Naive thymus-derived CD4-positive, alpha-beta T cell (primary cell): ENCODE measurements at regions not wholly inside any gene's neighbourhood (a gene's known extent, or its start where the extent isn't known, plus 50 kb on each side); places are given as distances from the start of the nearest gene placed in this dataset.
A peak's percentile ranks its signal among the peaks of the same experiment; 100 is the strongest.
"Not testable (repeated sequence)": the region's sequence is repeated elsewhere in the genome, so short reads cannot be mapped to it uniquely, and the experiment has no call there.

Source experiments
- ATAC-seq: fragments of 150-1000 bp; cut with Tn5 transposase; 2 replicates; pipeline ENCODE4 v1.10.0; 2021; ENCODE audit warnings: mild to moderate bottlenecking, moderate library complexity
- CTCF ChIA-PET: fragments of 350-600 bp; sonication (Branson Sonifier 250); formaldehyde crosslinking; loops from one replicate; lab custom pipeline; 2021; ENCODE audit warnings: antibody characterized with exemption; lab: Charles Lee
- POLR2A ChIA-PET: fragments of 350-600 bp; sonication (Branson Sonifier 250); formaldehyde crosslinking; loops from one replicate; lab custom pipeline; 2021; ENCODE audit warnings: antibody characterized with exemption, inconsistent platforms; lab: Charles Lee
- DNase-seq, 9 donors: peaks; one replicate each; pipeline versions ENCODE4 v3.0.0 to v3.0.0-alpha.2; 2020 to 2022; ENCODE audit warnings: mixed read lengths in 1 of 9
- H3K27ac ChIP-seq: one replicate; pipeline ENCODE4 v1.7.0; 2013; ENCODE audit warnings: mild to moderate bottlenecking, low read depth, low read length, moderate library complexity
- H3K27me3 ChIP-seq, 2 donors: one replicate each; pipeline ENCODE4 v1.7.0; 2013; ENCODE audit warnings: low read length in 2 of 2, mild to moderate bottlenecking in 2 of 2, moderate library complexity in 2 of 2; ENCODE audit not compliant: control insufficient read depth in 2 of 2, insufficient read depth in 2 of 2
- H3K36me3 ChIP-seq, 3 experiments: 1 replicate in 2 of 3; 2 replicates in 1 of 3; pipeline ENCODE4 v1.7.0; 2013; ENCODE audit warnings: low read length in 3 of 3, mild to moderate bottlenecking in 3 of 3, moderate library complexity in 1 of 3; ENCODE audit not compliant: insufficient read depth in 3 of 3, control insufficient read depth in 2 of 3
- H3K4me1 ChIP-seq, 2 donors: one replicate each; pipeline ENCODE4 v1.7.0; 2013; ENCODE audit warnings: low read length in 2 of 2, mild to moderate bottlenecking in 2 of 2, moderate library complexity in 1 of 2; ENCODE audit not compliant: control insufficient read depth in 2 of 2, insufficient read depth in 2 of 2
- H3K4me3 ChIP-seq: 2 replicates; pipeline ENCODE4 v1.7.0; 2013; ENCODE audit warnings: mild to moderate bottlenecking, low read length
- H3K9me3 ChIP-seq, 3 experiments: 1 replicate in 2 of 3; 2 replicates in 1 of 3; pipeline ENCODE4 v1.7.0; 2013; ENCODE audit warnings: low read length in 3 of 3; ENCODE audit not compliant: control insufficient read depth in 2 of 3
- H3K27ac Mint-ChIP-seq, 9 donors: one replicate each; pipeline ENCODE4 v1.8.0; 2020 to 2022; ENCODE audit warnings: mixed read lengths in 9 of 9, mild to moderate bottlenecking in 8 of 9, moderate library complexity in 5 of 9, inconsistent platforms in 2 of 9
- H3K27me3 Mint-ChIP-seq, 5 donors: one replicate each; pipeline ENCODE4 v1.8.0; 2021 to 2022; ENCODE audit warnings: mixed read lengths in 5 of 5, mild to moderate bottlenecking in 1 of 5
- H3K36me3 Mint-ChIP-seq, 5 donors: one replicate each; pipeline ENCODE4 v1.8.0; 2020 to 2022; ENCODE audit warnings: mixed read lengths in 5 of 5, mild to moderate bottlenecking in 3 of 5, inconsistent platforms in 1 of 5
- H3K4me1 Mint-ChIP-seq, 7 donors: one replicate each; pipeline ENCODE4 v1.8.0; 2020 to 2022; ENCODE audit warnings: mixed read lengths in 7 of 7, mild to moderate bottlenecking in 3 of 7, inconsistent platforms in 1 of 7
- H3K4me3 Mint-ChIP-seq, 10 donors: one replicate each; pipeline ENCODE4 v1.8.0; 2020 to 2022; ENCODE audit warnings: mild to moderate bottlenecking in 10 of 10, mixed read lengths in 10 of 10, moderate library complexity in 6 of 10, inconsistent platforms in 2 of 10
- H3K9me3 Mint-ChIP-seq, 11 donors: one replicate each; pipeline ENCODE4 v1.8.0; 2020 to 2022; ENCODE audit warnings: mixed read lengths in 11 of 11, mild to moderate bottlenecking in 4 of 11, inconsistent platforms in 1 of 11, moderate library complexity in 1 of 11
- intact Hi-C, 2 donors: fragments of 100-400 bp; cut with micrococcal nuclease; formaldehyde crosslinking; loops; one replicate each; pipeline ENCODE4 v1.15.1; 2023

DNA sequence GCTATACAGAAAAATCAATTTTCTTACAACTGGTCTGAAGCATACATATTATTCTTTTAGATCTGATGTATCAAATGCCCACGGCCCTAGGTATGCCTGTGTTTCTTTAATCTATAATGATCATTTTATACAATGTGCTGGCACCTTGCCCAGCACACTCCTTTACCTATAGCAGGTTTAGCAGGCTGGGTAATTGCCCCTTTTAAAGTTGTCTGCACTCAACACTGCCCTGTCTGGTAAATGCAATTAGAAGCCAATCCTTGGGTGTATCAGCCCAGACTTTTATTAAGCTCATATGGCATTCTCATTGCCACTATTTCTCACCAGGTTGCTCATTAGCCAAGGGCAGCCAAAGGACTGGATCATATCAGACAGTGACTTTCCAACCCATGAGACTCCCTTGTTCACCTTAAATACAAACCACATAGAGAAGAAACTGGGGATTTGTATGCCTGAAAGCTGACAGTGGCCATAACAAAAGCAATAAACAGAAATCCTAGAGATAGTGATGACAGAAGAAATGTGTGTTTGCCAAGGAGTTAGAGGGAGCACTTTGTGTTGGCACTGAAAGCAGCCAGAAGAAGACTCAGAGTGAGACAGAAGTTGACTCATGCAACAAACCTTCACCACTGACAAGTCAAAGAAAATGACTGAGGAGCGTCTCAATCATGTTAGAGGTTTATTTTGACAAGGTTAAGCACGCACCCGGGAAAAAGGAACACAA is 334.2 kb downstream of the SPATA31A7 start:
- H3K4me1 Mint-ChIP-seq, H3K36me3 ChIP-seq, H3K27ac Mint-ChIP-seq, ATAC-seq, DNase-seq, H3K27me3 ChIP-seq, POLR2A ChIA-PET, H3K4me3 Mint-ChIP-seq, H3K36me3 Mint-ChIP-seq, H3K4me1 ChIP-seq, H3K9me3 ChIP-seq, H3K4me3 ChIP-seq, H3K27me3 Mint-ChIP-seq, H3K27ac ChIP-seq, intact Hi-C loops, CTCF ChIA-PET: not testable (repeated sequence)
- H3K9me3 Mint-ChIP-seq, result peaks cover 0 to 12% (median 0%) of the 10 kb centered on the region in 11 donors

- not testable (repeated sequence) for H3K4me1 Mint-ChIP-seq, H3K27ac Mint-ChIP-seq
Measured at GRCh38 chr9:61525629-61526028, 335.8 kb downstream of the SPATA31A7 start.

DNA sequence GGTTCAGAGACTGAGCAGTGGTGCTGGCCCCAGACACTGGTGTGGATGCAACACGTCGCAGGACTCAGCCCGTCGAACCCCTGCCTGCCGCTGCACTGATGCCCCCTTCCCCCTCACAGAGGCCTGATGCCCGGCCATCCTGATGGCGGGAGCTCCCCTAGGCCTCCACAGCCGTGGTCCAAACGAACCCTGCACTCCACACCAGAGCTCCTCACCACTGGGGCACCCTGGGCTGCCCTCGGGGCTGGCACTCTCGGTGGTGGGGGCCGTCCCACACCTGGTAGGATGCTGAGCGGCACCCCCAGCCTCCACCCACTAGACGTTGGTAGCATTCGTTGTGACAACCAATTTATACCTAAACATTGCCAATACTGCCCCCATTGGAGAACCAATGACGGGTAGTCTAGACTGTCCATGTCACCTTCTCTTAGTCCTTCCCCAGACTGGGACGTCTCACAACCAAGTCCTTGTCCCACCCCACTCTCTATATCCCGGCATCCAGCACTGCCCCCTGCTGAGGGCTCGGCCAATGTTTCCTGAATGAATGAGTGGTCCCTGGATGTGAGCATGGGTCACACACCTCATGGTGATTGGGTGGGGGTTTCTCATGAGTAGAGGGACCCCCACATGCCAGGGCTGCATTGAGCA is 360.4 kb downstream of the SPATA31A7 start:
- H3K27ac ChIP-seq, POLR2A ChIA-PET, H3K4me3 ChIP-seq, H3K4me1 ChIP-seq, H3K36me3 Mint-ChIP-seq, H3K9me3 ChIP-seq, H3K27me3 Mint-ChIP-seq, H3K4me3 Mint-ChIP-seq, H3K36me3 ChIP-seq, DNase-seq, intact Hi-C loops, CTCF ChIA-PET, H3K27me3 ChIP-seq, H3K27ac Mint-ChIP-seq, H3K4me1 Mint-ChIP-seq: not testable (repeated sequence)
- H3K9me3 Mint-ChIP-seq, result peaks cover 0 to 12% (median 2%) of the 10 kb centered on the region in 11 donors
- peak; percentile 36 for ATAC-seq

More at GRCh38 chr9:61525629-61526028, 335.8 kb downstream of the SPATA31A7 start:
- H3K27me3 Mint-ChIP-seq, POLR2A ChIA-PET, H3K4me3 ChIP-seq, H3K4me1 ChIP-seq, H3K36me3 Mint-ChIP-seq, intact Hi-C loops, H3K4me3 Mint-ChIP-seq, H3K27me3 ChIP-seq, H3K9me3 ChIP-seq, H3K36me3 ChIP-seq, ATAC-seq, CTCF ChIA-PET, DNase-seq, H3K27ac ChIP-seq, H3K9me3 Mint-ChIP-seq: not testable (repeated sequence)

- H3K9me3 Mint-ChIP-seq, H3K27ac Mint-ChIP-seq, H3K4me3 Mint-ChIP-seq, H3K27me3 Mint-ChIP-seq, H3K4me1 ChIP-seq, H3K27ac ChIP-seq, POLR2A ChIA-PET, H3K27me3 ChIP-seq, H3K36me3 Mint-ChIP-seq, H3K4me3 ChIP-seq, CTCF ChIA-PET, DNase-seq, H3K9me3 ChIP-seq, H3K4me1 Mint-ChIP-seq, intact Hi-C loops, H3K36me3 ChIP-seq, ATAC-seq: not testable (repeated sequence)
Measured at GRCh38 chr9:61571403-61572127, 381.7 kb downstream of the SPATA31A7 start.

- H3K4me3 ChIP-seq, H3K36me3 Mint-ChIP-seq, CTCF ChIA-PET, DNase-seq, H3K27ac Mint-ChIP-seq, H3K27ac ChIP-seq, H3K4me3 Mint-ChIP-seq, H3K36me3 ChIP-seq, ATAC-seq, intact Hi-C loops, POLR2A ChIA-PET, H3K27me3 ChIP-seq, H3K9me3 Mint-ChIP-seq, H3K4me1 Mint-ChIP-seq, H3K4me1 ChIP-seq, H3K9me3 ChIP-seq, H3K27me3 Mint-ChIP-seq: not testable (repeated sequence)
Measured at GRCh38 chr9:61572364-61572763, 382.5 kb downstream of the SPATA31A7 start.

- ATAC-seq, intact Hi-C loops, H3K4me3 Mint-ChIP-seq, H3K4me1 ChIP-seq, H3K27ac Mint-ChIP-seq, H3K9me3 Mint-ChIP-seq, H3K27me3 ChIP-seq, H3K4me3 ChIP-seq, POLR2A ChIA-PET, H3K9me3 ChIP-seq, H3K27ac ChIP-seq, CTCF ChIA-PET, H3K36me3 Mint-ChIP-seq, H3K27me3 Mint-ChIP-seq, H3K4me1 Mint-ChIP-seq, DNase-seq, H3K36me3 ChIP-seq: not testable (repeated sequence)
Measured at GRCh38 chr9:61573432-61573831, 383.6 kb downstream of the SPATA31A7 start.
